SK-N-SH (cell line): ENCODE measurements at regions not wholly inside any gene's neighbourhood (a gene's known extent, or its start where the extent isn't known, plus 50 kb on each side); places are given as distances from the start of the nearest gene placed in this dataset.
"Not testable (repeated sequence)": the region's sequence is repeated elsewhere in the genome, so short reads cannot be mapped to it uniquely, and the experiment has no call there.

Experiments used
- FOXM1 ChIP-seq: IDR thresholded peaks from 2 replicates; pipeline ENCODE4 v1.4.0; 2012; ENCODE audit warnings: low read depth, mild to moderate bottlenecking
- GABPA ChIP-seq: IDR thresholded peaks from 2 replicates; pipeline ENCODE4 v1.4.0; 2012; ENCODE audit warnings: low read depth, mild to moderate bottlenecking
- MEF2A ChIP-seq: IDR thresholded peaks from 2 replicates; pipeline ENCODE4 v1.4.0; 2012; ENCODE audit warnings: low read depth, borderline replicate concordance
- NRF1 ChIP-seq: IDR thresholded peaks from 2 replicates; pipeline ENCODE4 v1.6.1; 2012; ENCODE audit warnings: low read depth, mild to moderate bottlenecking, low read length
- RCOR1 ChIP-seq: fragments of 150-350 bp; IDR thresholded peaks from 2 replicates; pipeline ENCODE4 v1.6.1; 2017; ENCODE audit warnings: antibody characterized with exemption, low read length
- SMC3 ChIP-seq: IDR thresholded peaks from 2 replicates; pipeline ENCODE4 v1.6.1; 2012; ENCODE audit warnings: low read depth, low read length, improper control_type of control experiment
- TF ChIP-seq, protein P1 (sequence below): fragments of 200-600 bp; sonication (generic); IDR thresholded peaks from 2 replicates; pipeline ENCODE4 v1.6.1; 2017; ENCODE audit warnings: antibody characterized with exemption, mild to moderate bottlenecking, moderate library complexity
- TF ChIP-seq, protein P2 (sequence below): IDR thresholded peaks from 2 replicates; pipeline ENCODE4 v1.6.1; 2012; ENCODE audit warnings: mild to moderate bottlenecking, low read depth, low read length, moderate library complexity
- TF ChIP-seq, protein P3 (sequence below): IDR thresholded peaks from 2 replicates; pipeline ENCODE4 v1.4.0; 2012; ENCODE audit warnings: low read depth

DNA sequence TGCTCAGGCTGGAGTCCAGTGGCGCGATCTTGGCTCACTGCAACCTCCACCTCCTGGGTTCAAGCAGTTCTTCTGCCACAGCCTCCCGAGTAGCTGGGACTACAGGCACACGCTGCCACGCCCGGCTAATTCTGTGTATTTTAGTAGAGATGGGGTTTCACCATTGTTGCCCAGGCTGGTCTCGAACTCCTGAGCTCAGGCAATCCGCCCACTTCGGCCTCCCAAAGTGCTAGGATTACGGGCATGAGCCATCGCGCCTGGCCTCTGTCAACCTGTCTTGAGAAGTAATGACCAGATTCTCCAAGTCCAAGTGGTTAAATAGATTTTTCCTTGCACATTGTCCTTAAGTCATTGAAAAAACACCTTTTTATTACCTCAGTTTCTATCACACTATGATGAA, 283.7 kb downstream of the KCNJ2 start:
- TF ChIP-seq, protein P1, sequence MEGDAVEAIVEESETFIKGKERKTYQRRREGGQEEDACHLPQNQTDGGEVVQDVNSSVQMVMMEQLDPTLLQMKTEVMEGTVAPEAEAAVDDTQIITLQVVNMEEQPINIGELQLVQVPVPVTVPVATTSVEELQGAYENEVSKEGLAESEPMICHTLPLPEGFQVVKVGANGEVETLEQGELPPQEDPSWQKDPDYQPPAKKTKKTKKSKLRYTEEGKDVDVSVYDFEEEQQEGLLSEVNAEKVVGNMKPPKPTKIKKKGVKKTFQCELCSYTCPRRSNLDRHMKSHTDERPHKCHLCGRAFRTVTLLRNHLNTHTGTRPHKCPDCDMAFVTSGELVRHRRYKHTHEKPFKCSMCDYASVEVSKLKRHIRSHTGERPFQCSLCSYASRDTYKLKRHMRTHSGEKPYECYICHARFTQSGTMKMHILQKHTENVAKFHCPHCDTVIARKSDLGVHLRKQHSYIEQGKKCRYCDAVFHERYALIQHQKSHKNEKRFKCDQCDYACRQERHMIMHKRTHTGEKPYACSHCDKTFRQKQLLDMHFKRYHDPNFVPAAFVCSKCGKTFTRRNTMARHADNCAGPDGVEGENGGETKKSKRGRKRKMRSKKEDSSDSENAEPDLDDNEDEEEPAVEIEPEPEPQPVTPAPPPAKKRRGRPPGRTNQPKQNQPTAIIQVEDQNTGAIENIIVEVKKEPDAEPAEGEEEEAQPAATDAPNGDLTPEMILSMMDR = not testable (repeated sequence)
- TF ChIP-seq SMC3, MEF2A, RCOR1, FOXM1, GABPA, NRF1: not testable (repeated sequence)
- TF ChIP-seq, protein P2, sequence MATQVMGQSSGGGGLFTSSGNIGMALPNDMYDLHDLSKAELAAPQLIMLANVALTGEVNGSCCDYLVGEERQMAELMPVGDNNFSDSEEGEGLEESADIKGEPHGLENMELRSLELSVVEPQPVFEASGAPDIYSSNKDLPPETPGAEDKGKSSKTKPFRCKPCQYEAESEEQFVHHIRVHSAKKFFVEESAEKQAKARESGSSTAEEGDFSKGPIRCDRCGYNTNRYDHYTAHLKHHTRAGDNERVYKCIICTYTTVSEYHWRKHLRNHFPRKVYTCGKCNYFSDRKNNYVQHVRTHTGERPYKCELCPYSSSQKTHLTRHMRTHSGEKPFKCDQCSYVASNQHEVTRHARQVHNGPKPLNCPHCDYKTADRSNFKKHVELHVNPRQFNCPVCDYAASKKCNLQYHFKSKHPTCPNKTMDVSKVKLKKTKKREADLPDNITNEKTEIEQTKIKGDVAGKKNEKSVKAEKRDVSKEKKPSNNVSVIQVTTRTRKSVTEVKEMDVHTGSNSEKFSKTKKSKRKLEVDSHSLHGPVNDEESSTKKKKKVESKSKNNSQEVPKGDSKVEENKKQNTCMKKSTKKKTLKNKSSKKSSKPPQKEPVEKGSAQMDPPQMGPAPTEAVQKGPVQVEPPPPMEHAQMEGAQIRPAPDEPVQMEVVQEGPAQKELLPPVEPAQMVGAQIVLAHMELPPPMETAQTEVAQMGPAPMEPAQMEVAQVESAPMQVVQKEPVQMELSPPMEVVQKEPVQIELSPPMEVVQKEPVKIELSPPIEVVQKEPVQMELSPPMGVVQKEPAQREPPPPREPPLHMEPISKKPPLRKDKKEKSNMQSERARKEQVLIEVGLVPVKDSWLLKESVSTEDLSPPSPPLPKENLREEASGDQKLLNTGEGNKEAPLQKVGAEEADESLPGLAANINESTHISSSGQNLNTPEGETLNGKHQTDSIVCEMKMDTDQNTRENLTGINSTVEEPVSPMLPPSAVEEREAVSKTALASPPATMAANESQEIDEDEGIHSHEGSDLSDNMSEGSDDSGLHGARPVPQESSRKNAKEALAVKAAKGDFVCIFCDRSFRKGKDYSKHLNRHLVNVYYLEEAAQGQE = not testable (repeated sequence)
- TF ChIP-seq, protein P3, sequence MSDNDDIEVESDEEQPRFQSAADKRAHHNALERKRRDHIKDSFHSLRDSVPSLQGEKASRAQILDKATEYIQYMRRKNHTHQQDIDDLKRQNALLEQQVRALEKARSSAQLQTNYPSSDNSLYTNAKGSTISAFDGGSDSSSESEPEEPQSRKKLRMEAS = not testable (repeated sequence)
